ENCODE measurements at regions not wholly inside any gene's neighbourhood (a gene's known extent, or its start where the extent isn't known, plus 50 kb on each side); places are given as distances from the start of the nearest gene placed in this dataset.

GRCh38 chr5:165477546-165477945, 1972.1 kb downstream of the MAT2B start:
- TF ChIP-seq OSR1 (CRISPR knock-in tag; IDR thresholded peaks at IDR 0.05) = no peak
- TF ChIP-seq, protein P1, sequence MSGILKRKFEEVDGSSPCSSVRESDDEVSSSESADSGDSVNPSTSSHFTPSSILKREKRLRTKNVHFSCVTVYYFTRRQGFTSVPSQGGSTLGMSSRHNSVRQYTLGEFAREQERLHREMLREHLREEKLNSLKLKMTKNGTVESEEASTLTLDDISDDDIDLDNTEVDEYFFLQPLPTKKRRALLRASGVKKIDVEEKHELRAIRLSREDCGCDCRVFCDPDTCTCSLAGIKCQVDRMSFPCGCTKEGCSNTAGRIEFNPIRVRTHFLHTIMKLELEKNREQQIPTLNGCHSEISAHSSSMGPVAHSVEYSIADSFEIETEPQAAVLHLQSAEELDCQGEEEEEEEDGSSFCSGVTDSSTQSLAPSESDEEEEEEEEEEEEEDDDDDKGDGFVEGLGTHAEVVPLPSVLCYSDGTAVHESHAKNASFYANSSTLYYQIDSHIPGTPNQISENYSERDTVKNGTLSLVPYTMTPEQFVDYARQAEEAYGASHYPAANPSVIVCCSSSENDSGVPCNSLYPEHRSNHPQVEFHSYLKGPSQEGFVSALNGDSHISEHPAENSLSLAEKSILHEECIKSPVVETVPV (CRISPR knock-in tag; IDR thresholded peaks at IDR 0.05) = no peak
- no peak for TF ChIP-seq ZFP3 (CRISPR knock-in tag; IDR thresholded peaks at IDR 0.05)
- TF ChIP-seq RARB (CRISPR knock-in tag; IDR thresholded peaks at IDR 0.05) = no peak
- no peak for TF ChIP-seq ZNF70 (CRISPR knock-in tag; IDR thresholded peaks at IDR 0.05)
- TF ChIP-seq ESRRG (CRISPR knock-in tag; IDR thresholded peaks at IDR 0.05) = no peak
- TF ChIP-seq ZNF8 (CRISPR knock-in tag; IDR thresholded peaks at IDR 0.05) = no peak
- TF ChIP-seq, protein P2, sequence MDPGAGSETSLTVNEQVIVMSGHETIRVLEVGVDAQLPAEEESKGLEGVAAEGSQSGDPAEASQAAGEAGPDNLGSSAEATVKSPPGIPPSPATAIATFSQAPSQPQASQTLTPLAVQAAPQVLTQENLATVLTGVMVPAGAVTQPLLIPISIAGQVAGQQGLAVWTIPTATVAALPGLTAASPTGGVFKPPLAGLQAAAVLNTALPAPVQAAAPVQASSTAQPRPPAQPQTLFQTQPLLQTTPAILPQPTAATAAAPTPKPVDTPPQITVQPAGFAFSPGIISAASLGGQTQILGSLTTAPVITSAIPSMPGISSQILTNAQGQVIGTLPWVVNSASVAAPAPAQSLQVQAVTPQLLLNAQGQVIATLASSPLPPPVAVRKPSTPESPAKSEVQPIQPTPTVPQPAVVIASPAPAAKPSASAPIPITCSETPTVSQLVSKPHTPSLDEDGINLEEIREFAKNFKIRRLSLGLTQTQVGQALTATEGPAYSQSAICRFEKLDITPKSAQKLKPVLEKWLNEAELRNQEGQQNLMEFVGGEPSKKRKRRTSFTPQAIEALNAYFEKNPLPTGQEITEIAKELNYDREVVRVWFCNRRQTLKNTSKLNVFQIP (CRISPR knock-in tag; IDR thresholded peaks at IDR 0.05; ENCODE audit: borderline replicate concordance, low read depth) = no peak
- TF ChIP-seq, protein P3, sequence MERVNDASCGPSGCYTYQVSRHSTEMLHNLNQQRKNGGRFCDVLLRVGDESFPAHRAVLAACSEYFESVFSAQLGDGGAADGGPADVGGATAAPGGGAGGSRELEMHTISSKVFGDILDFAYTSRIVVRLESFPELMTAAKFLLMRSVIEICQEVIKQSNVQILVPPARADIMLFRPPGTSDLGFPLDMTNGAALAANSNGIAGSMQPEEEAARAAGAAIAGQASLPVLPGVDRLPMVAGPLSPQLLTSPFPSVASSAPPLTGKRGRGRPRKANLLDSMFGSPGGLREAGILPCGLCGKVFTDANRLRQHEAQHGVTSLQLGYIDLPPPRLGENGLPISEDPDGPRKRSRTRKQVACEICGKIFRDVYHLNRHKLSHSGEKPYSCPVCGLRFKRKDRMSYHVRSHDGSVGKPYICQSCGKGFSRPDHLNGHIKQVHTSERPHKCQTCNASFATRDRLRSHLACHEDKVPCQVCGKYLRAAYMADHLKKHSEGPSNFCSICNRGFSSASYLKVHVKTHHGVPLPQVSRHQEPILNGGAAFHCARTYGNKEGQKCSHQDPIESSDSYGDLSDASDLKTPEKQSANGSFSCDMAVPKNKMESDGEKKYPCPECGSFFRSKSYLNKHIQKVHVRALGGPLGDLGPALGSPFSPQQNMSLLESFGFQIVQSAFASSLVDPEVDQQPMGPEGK (CRISPR knock-in tag; IDR thresholded peaks at IDR 0.05; ENCODE audit: borderline replicate concordance) = no peak
- no peak for TF ChIP-seq CREB5 (CRISPR knock-in tag; IDR thresholded peaks at IDR 0.05; ENCODE audit: low read depth)

Data from SK-N-SH treated with all-trans-retinoic acid at 6 μM for 48 hours (cell line).